Neural crest cell (in vitro differentiated cells): ENCODE measurements at regions not wholly inside any gene's neighbourhood (a gene's known extent, or its start where the extent isn't known, plus 50 kb on each side); places are given as distances from the start of the nearest gene placed in this dataset.

Experiments
- DNase-seq: peaks from one replicate; pipeline ENCODE4 v3.0.0; 2021; ENCODE audit warnings: low read depth, mixed read lengths, low spot score
- H3K27ac Mint-ChIP-seq: one replicate; pipeline ENCODE4 v1.8.0; 2021; ENCODE audit warnings: mild to moderate bottlenecking, mixed read lengths; ENCODE audit not compliant: unreplicated experiment
- H3K27me3 Mint-ChIP-seq: 2 replicates; pipeline ENCODE4 v1.8.0; 2021; ENCODE audit warnings: low read depth, mild to moderate bottlenecking, mixed read lengths
- H3K36me3 Mint-ChIP-seq: 2 replicates; pipeline ENCODE4 v1.8.0; 2021; ENCODE audit warnings: low read depth, mild to moderate bottlenecking, mixed read lengths
- H3K4me1 Mint-ChIP-seq: 2 replicates; pipeline ENCODE4 v1.8.0; 2021; ENCODE audit warnings: mixed read lengths
- H3K4me3 Mint-ChIP-seq: one replicate; pipeline ENCODE4 v1.8.0; 2021; ENCODE audit warnings: mild to moderate bottlenecking, mixed read lengths
- H3K9me3 Mint-ChIP-seq: 2 replicates; pipeline ENCODE4 v1.8.0; 2021; ENCODE audit warnings: mixed read lengths
- CTCF ChIP-seq: fragments of 200-600 bp; sonication (generic); conservative IDR thresholded peaks from 2 replicates; pipeline ENCODE4 v1.5.0; 2021; ENCODE audit warnings: antibody characterized with exemption, mild to moderate bottlenecking

- no peak overlapping the region for H3K4me3 Mint-ChIP-seq
- H3K27ac Mint-ChIP-seq = peak overlapping the region; percentile 32
- H3K4me1 Mint-ChIP-seq = peaks cover 15% of the 10 kb centered on the region
- H3K27me3 Mint-ChIP-seq = no peaks in the 10 kb centered on the region
- H3K36me3 Mint-ChIP-seq = no peaks in the 10 kb centered on the region
- H3K9me3 Mint-ChIP-seq = peaks cover 5% of the 10 kb centered on the region
- DNase-seq = no peak
- no peak for TF ChIP-seq CTCF
Observed at GRCh38 chr7:25653384-25653783, 425.1 kb upstream of the NPVF start.

- Mint-ChIP-seq H3K27ac (no peak overlapping the region), H3K9me3 (peaks cover 5% of the 10 kb centered on the region), H3K27me3 (no peaks in the 10 kb centered on the region), H3K36me3 (no peaks in the 10 kb centered on the region), H3K4me3 (no peak overlapping the region), H3K4me1 (peaks cover 33% of the 10 kb centered on the region)
- TF ChIP-seq CTCF = no peak
- DNase-seq = no peak
Observed at GRCh38 chr7:25656071-25656470, 427.8 kb upstream of the NPVF start.

- DNase-seq = no peak
- no peak overlapping the region for H3K4me3 Mint-ChIP-seq
- peaks cover 5% of the 10 kb centered on the region for H3K9me3 Mint-ChIP-seq
- no peaks in the 10 kb centered on the region for H3K36me3 Mint-ChIP-seq
- H3K27me3 Mint-ChIP-seq = no peaks in the 10 kb centered on the region
- H3K4me1 Mint-ChIP-seq = peaks cover 36% of the 10 kb centered on the region
- H3K27ac Mint-ChIP-seq = no peak overlapping the region
- TF ChIP-seq CTCF = no peak
Observed at GRCh38 chr7:25656581-25657026, 428.3 kb upstream of the NPVF start.

GRCh38 chr7:25658375-25658774, 430.1 kb upstream of the NPVF start:
- H3K36me3 Mint-ChIP-seq = no peaks in the 10 kb centered on the region
- DNase-seq = no peak
- H3K4me1 Mint-ChIP-seq = peaks cover 39% of the 10 kb centered on the region
- H3K4me3 Mint-ChIP-seq = no peak overlapping the region
- no peak for TF ChIP-seq CTCF
- H3K27me3 Mint-ChIP-seq = no peaks in the 10 kb centered on the region
- peaks cover 3% of the 10 kb centered on the region for H3K9me3 Mint-ChIP-seq
- H3K27ac Mint-ChIP-seq = no peak overlapping the region

GRCh38 chr7:25659841-25660240, 431.6 kb upstream of the NPVF start:
- no peak for TF ChIP-seq CTCF
- no peak for DNase-seq
- H3K4me1 Mint-ChIP-seq = peaks cover 35% of the 10 kb centered on the region
- no peaks in the 10 kb centered on the region for H3K36me3 Mint-ChIP-seq
- H3K27ac Mint-ChIP-seq = no peak overlapping the region
- H3K27me3 Mint-ChIP-seq = no peaks in the 10 kb centered on the region
- H3K9me3 Mint-ChIP-seq = no peaks in the 10 kb centered on the region
- no peak overlapping the region for H3K4me3 Mint-ChIP-seq
